ENCODE measurements at regions not wholly inside any gene's neighbourhood (a gene's known extent, or its start where the extent isn't known, plus 50 kb on each side); places are given as distances from the start of the nearest gene placed in this dataset.

GRCh38 chrX:38937400-38937799, 136.1 kb downstream of the MID1IP1 start:
- TF ChIP-seq EZH2 (IDR thresholded peaks at IDR 0.05; ENCODE audit: low read length, unreplicated experiment) (no peak), CTCF (conservative IDR thresholded peaks at IDR 0.05; ENCODE audit: low read depth, low read length) (no peak)
